ENCODE measurements at regions not wholly inside any gene's neighbourhood (a gene's known extent, or its start where the extent isn't known, plus 50 kb on each side); places are given as distances from the start of the nearest gene placed in this dataset.

DNA sequence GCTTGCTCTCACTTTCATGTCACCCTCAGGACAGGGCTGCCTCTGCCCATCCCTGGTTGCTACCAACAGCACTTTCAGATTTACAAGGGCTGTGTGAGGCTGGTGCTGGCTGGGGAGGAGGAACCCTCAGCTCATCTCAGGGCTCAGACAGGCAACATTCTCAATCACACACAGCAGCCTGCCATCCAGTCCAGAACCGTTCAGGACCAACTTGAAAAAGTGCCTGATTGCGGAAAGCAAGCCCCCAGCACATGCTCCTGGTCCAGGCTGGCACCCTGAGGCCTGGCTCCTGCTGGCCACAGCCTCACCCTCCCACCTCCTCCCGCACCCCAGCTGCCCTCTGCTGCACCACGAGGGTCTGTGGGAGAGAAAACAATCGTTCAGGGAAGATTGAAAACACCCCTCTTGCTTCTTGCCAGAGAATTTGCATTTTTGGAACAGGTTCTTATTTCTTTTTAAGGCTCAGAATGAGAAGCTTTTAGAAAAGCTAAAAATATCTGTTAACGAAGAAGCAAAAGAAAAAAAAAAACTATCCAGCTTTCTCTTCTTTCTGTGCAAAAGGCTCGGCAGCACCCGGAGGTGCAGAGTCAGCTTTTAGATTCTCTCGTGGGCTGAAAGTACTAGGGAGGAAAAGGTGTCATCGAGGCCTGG lies 403.8 kb upstream of the ID2 start:
- H3F3A ChIP-seq (ENCODE audit: insufficient read depth, low read length, poor library complexity, severe bottlenecking): no peaks in the 10 kb centered on the region
- H3K9me3 ChIP-seq (ENCODE audit: low read length): no peaks in the 10 kb centered on the region
- no peaks in the 10 kb centered on the region for H3K27me3 ChIP-seq (ENCODE audit: insufficient read depth, low read depth, low read length)
- H3K79me2 ChIP-seq (replicated peaks; ENCODE audit: insufficient read depth, low read length): no peaks in the 10 kb centered on the region
- H2AFZ ChIP-seq (ENCODE audit: low read depth, low read length): no peak overlapping the region
- H3K9me2 ChIP-seq (ENCODE audit: insufficient read depth, low read length): no peaks in the 10 kb centered on the region
- no peak overlapping the region for H3K27ac ChIP-seq (ENCODE audit: low read length)
- no peak overlapping the region for H3K4me2 ChIP-seq (ENCODE audit: low read length)
- no peaks in the 10 kb centered on the region for H4K20me1 ChIP-seq (ENCODE audit: insufficient read depth)
- no peak overlapping the region for H3K4me3 ChIP-seq (ENCODE audit: low read length)
- TF ChIP-seq, protein P1, sequence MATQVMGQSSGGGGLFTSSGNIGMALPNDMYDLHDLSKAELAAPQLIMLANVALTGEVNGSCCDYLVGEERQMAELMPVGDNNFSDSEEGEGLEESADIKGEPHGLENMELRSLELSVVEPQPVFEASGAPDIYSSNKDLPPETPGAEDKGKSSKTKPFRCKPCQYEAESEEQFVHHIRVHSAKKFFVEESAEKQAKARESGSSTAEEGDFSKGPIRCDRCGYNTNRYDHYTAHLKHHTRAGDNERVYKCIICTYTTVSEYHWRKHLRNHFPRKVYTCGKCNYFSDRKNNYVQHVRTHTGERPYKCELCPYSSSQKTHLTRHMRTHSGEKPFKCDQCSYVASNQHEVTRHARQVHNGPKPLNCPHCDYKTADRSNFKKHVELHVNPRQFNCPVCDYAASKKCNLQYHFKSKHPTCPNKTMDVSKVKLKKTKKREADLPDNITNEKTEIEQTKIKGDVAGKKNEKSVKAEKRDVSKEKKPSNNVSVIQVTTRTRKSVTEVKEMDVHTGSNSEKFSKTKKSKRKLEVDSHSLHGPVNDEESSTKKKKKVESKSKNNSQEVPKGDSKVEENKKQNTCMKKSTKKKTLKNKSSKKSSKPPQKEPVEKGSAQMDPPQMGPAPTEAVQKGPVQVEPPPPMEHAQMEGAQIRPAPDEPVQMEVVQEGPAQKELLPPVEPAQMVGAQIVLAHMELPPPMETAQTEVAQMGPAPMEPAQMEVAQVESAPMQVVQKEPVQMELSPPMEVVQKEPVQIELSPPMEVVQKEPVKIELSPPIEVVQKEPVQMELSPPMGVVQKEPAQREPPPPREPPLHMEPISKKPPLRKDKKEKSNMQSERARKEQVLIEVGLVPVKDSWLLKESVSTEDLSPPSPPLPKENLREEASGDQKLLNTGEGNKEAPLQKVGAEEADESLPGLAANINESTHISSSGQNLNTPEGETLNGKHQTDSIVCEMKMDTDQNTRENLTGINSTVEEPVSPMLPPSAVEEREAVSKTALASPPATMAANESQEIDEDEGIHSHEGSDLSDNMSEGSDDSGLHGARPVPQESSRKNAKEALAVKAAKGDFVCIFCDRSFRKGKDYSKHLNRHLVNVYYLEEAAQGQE (IDR thresholded peaks at IDR 0.05; ENCODE audit: borderline replicate concordance): no peak
- TF ChIP-seq SMC3 (conservative IDR thresholded peaks at IDR 0.05; ENCODE audit: poor library complexity) (no peak), TAF1 (IDR thresholded peaks at IDR 0.05; ENCODE audit: low read depth) (no peak), EZH2 (IDR thresholded peaks at IDR 0.05; ENCODE audit: borderline replicate concordance, insufficient read depth, low read length, poor library complexity, severe bottlenecking) (no peak), MXI1 (conservative IDR thresholded peaks at IDR 0.05; ENCODE audit: poor library complexity, severe bottlenecking) (no peak), RAD21 (conservative IDR thresholded peaks at IDR 0.05) (no peak), POLR2AphosphoS5 (IDR thresholded peaks at IDR 0.05) (no peak), EP300 (conservative IDR thresholded peaks at IDR 0.05; ENCODE audit: poor library complexity, severe bottlenecking) (no peak)
- no peak overlapping the region for H3K9ac ChIP-seq (ENCODE audit: low read length)
- no peaks in the 10 kb centered on the region for H3K36me3 ChIP-seq (ENCODE audit: insufficient read depth, low read length)

DNA sequence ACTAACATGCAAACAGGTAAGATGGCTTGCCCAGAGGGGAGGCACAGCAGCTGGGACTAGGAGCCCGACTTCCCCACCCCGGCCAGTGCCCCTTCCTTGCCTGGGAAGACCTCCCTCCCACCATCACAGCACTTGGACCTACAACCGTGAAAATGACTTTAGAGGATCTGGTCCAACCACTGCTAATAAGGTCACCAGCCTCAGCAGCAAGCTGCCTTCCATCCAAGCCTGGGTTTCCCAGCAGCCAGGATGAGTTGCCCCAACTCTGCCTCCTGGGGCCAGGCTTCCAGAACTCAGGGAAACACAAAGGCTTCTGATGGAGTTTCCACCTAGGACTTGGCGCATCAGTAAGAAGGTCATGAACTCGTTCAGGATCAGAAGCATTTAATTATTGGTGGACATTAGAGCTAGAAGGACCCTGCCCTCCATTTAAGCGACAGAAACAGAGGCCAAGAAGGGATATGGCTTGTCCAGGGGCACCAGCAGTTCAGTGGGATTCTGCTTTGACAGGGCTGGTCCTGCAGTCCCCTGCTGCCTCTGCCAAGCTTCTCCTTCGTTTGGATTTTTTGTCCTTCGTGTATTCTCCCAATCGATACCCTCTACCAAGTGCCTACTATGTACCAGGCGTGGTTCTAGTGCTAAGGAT lies 403.0 kb upstream of the ID2 start:
- no peak overlapping the region for H3K27ac ChIP-seq (ENCODE audit: low read length)
- H3K9me2 ChIP-seq (ENCODE audit: insufficient read depth, low read length): no peaks in the 10 kb centered on the region
- no peaks in the 10 kb centered on the region for H3K9me3 ChIP-seq (ENCODE audit: low read length)
- H2AFZ ChIP-seq (ENCODE audit: low read depth, low read length): no peak overlapping the region
- TF ChIP-seq EP300 (conservative IDR thresholded peaks at IDR 0.05; ENCODE audit: poor library complexity, severe bottlenecking) (no peak), MXI1 (conservative IDR thresholded peaks at IDR 0.05; ENCODE audit: poor library complexity, severe bottlenecking) (no peak), TAF1 (IDR thresholded peaks at IDR 0.05; ENCODE audit: low read depth) (no peak), SMC3 (conservative IDR thresholded peaks at IDR 0.05; ENCODE audit: poor library complexity) (no peak), POLR2AphosphoS5 (IDR thresholded peaks at IDR 0.05) (no peak), EZH2 (IDR thresholded peaks at IDR 0.05; ENCODE audit: borderline replicate concordance, insufficient read depth, low read length, poor library complexity, severe bottlenecking) (no peak), RAD21 (conservative IDR thresholded peaks at IDR 0.05) (no peak)
- TF ChIP-seq, protein P1 (IDR thresholded peaks at IDR 0.05; ENCODE audit: borderline replicate concordance): no peak
- TF ChIP-seq, protein P2, sequence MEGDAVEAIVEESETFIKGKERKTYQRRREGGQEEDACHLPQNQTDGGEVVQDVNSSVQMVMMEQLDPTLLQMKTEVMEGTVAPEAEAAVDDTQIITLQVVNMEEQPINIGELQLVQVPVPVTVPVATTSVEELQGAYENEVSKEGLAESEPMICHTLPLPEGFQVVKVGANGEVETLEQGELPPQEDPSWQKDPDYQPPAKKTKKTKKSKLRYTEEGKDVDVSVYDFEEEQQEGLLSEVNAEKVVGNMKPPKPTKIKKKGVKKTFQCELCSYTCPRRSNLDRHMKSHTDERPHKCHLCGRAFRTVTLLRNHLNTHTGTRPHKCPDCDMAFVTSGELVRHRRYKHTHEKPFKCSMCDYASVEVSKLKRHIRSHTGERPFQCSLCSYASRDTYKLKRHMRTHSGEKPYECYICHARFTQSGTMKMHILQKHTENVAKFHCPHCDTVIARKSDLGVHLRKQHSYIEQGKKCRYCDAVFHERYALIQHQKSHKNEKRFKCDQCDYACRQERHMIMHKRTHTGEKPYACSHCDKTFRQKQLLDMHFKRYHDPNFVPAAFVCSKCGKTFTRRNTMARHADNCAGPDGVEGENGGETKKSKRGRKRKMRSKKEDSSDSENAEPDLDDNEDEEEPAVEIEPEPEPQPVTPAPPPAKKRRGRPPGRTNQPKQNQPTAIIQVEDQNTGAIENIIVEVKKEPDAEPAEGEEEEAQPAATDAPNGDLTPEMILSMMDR (IDR thresholded peaks at IDR 0.05; ENCODE audit: poor library complexity, severe bottlenecking): no peak
- no peaks in the 10 kb centered on the region for H3K79me2 ChIP-seq (replicated peaks; ENCODE audit: insufficient read depth, low read length)
- H4K20me1 ChIP-seq (ENCODE audit: insufficient read depth): no peaks in the 10 kb centered on the region
- no peaks in the 10 kb centered on the region for H3F3A ChIP-seq (ENCODE audit: insufficient read depth, low read length, poor library complexity, severe bottlenecking)
- no peak overlapping the region for H3K4me2 ChIP-seq (ENCODE audit: low read length)
- H3K27me3 ChIP-seq (ENCODE audit: insufficient read depth, low read depth, low read length): no peaks in the 10 kb centered on the region
- H3K4me3 ChIP-seq (ENCODE audit: low read length): no peak overlapping the region
- H3K9ac ChIP-seq (ENCODE audit: low read length): no peak overlapping the region
- no peaks in the 10 kb centered on the region for H3K36me3 ChIP-seq (ENCODE audit: insufficient read depth, low read length)

Data from neural cell (in vitro differentiated cells).